ENCODE measurements at regions not wholly inside any gene's neighbourhood (a gene's known extent, or its start where the extent isn't known, plus 50 kb on each side); places are given as distances from the start of the nearest gene placed in this dataset.

DNA sequence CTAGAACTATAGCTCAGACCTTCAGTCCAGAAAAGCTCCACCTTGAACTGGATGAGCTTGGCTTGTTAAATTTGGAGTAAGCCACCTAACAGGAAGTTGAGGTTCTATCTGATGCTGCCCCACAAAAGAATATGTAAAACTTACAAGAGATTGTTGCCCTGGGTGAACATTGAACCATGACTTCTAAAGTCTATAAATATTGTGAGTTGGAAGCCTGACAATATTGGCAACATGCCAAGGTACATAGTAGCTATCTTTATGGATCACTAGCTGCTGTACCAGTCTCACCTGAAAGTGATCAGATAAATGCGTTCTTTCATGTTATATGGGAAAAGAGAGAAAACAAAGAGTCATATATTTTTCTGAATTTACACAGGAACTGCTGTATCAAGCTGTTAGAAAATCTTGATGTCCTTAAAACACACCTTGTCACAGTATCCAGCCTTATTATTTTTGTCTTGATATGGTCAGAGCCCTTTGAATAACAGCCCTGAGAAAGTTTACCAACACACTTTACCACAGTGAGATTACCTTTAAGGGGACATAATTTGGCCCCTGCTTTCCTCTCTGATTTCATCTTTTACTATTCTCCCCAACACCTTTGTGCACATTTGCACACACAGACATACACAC is 92.0 kb downstream of the LSMEM1 start:
- Histone ChIP-seq H3K4me2 (ENCODE audit: low read depth, low read length, poor library complexity, severe bottlenecking) (peak overlapping the region; percentile 57), H3K4me3 (ENCODE audit: low read length, poor library complexity, severe bottlenecking) (peak overlapping the region; percentile 44), H4K20me1 (ENCODE audit: insufficient read depth, low read length, poor library complexity, severe bottlenecking) (no peaks in the 10 kb centered on the region), H3K9me2 (replicated peaks; ENCODE audit: low read depth, low read length) (no peaks in the 10 kb centered on the region), H3K79me2 (ENCODE audit: insufficient read depth, low read length) (no peaks in the 10 kb centered on the region), H3K9ac (ENCODE audit: low read depth, low read length, poor library complexity, severe bottlenecking) (peak overlapping the region; percentile 36), H3F3A (ENCODE audit: low read depth) (0 out of 2 replicates have a peak, but pooled peaks cover 7% of the 10 kb centered on the region), H3K4me1 (ENCODE audit: insufficient read depth, low read length, poor library complexity, severe bottlenecking) (peaks cover 33% of the 10 kb centered on the region), H3K36me3 (ENCODE audit: insufficient read depth, low read length) (no peaks in the 10 kb centered on the region), H3K27me3 (ENCODE audit: insufficient read depth, low read length, poor library complexity, severe bottlenecking) (no peaks in the 10 kb centered on the region), H3K9me3 (ENCODE audit: insufficient read depth, low read depth, low read length) (peaks cover 9% of the 10 kb centered on the region; the same call in 1 of the 2 replicates), H2AFZ (ENCODE audit: low read length) (no peak overlapping the region; the same call in 1 of the 2 replicates)
- TF ChIP-seq EZH2phosphoT487 (IDR thresholded peaks at IDR 0.05; ENCODE audit: borderline replicate concordance): no peak
- TF ChIP-seq, protein P1, sequence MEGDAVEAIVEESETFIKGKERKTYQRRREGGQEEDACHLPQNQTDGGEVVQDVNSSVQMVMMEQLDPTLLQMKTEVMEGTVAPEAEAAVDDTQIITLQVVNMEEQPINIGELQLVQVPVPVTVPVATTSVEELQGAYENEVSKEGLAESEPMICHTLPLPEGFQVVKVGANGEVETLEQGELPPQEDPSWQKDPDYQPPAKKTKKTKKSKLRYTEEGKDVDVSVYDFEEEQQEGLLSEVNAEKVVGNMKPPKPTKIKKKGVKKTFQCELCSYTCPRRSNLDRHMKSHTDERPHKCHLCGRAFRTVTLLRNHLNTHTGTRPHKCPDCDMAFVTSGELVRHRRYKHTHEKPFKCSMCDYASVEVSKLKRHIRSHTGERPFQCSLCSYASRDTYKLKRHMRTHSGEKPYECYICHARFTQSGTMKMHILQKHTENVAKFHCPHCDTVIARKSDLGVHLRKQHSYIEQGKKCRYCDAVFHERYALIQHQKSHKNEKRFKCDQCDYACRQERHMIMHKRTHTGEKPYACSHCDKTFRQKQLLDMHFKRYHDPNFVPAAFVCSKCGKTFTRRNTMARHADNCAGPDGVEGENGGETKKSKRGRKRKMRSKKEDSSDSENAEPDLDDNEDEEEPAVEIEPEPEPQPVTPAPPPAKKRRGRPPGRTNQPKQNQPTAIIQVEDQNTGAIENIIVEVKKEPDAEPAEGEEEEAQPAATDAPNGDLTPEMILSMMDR (conservative IDR thresholded peaks at IDR 0.05; ENCODE audit: low read length): no peak

DNA sequence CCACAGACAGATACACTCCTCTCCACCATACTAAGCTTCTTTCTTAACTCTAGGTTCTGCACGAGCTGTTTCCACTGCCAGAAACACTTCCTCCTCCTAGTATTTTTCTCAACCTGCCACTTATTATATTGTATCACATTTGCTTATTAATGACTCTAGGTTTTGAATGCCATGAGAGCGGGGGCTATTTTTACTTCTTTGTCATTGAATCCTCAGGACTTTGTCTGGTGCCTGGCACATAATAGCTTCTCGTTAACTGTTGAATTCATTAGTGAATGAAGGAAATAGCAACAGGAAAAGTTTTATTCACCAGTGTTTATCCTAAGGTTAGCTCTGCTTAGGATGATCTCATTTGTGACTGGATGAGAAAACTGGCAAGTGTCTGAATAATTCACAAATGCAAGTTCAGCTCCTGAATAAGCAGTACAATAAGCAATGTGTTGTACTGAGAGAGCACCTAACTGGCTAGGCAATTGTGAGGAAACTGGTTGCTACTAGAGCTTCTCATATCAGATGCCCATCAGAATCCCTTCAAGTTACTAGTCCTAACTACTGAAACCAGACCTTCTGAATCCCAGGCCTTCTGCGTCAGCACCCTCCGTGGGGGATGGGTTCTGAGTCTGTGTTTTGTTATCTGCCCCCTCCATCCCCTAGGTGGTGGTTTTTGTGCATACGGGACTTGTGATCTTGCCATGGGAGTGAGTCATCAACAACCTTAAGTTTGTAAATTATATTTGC is 92.7 kb downstream of the LSMEM1 start:
- Histone ChIP-seq H3F3A (ENCODE audit: low read depth) (0 out of 2 replicates have a peak, but pooled peaks cover 7% of the 10 kb centered on the region), H3K4me2 (ENCODE audit: low read depth, low read length, poor library complexity, severe bottlenecking) (peak overlapping the region; percentile 57), H2AFZ (ENCODE audit: low read length) (no peak overlapping the region; the same call in 1 of the 2 replicates), H3K9me2 (replicated peaks; ENCODE audit: low read depth, low read length) (no peaks in the 10 kb centered on the region), H3K79me2 (ENCODE audit: insufficient read depth, low read length) (no peaks in the 10 kb centered on the region), H3K9me3 (ENCODE audit: insufficient read depth, low read depth, low read length) (peaks cover 9% of the 10 kb centered on the region; the same call in 1 of the 2 replicates), H3K9ac (ENCODE audit: low read depth, low read length, poor library complexity, severe bottlenecking) (peak overlapping the region; percentile 36), H3K4me1 (ENCODE audit: insufficient read depth, low read length, poor library complexity, severe bottlenecking) (peaks cover 33% of the 10 kb centered on the region), H3K27me3 (ENCODE audit: insufficient read depth, low read length, poor library complexity, severe bottlenecking) (no peaks in the 10 kb centered on the region), H3K36me3 (ENCODE audit: insufficient read depth, low read length) (no peaks in the 10 kb centered on the region), H4K20me1 (ENCODE audit: insufficient read depth, low read length, poor library complexity, severe bottlenecking) (no peaks in the 10 kb centered on the region), H3K4me3 (ENCODE audit: low read length, poor library complexity, severe bottlenecking) (peak overlapping the region; percentile 44)
- TF ChIP-seq EZH2phosphoT487 (IDR thresholded peaks at IDR 0.05; ENCODE audit: borderline replicate concordance): no peak
- TF ChIP-seq, protein P1 (conservative IDR thresholded peaks at IDR 0.05; ENCODE audit: low read length): no peak

DNA sequence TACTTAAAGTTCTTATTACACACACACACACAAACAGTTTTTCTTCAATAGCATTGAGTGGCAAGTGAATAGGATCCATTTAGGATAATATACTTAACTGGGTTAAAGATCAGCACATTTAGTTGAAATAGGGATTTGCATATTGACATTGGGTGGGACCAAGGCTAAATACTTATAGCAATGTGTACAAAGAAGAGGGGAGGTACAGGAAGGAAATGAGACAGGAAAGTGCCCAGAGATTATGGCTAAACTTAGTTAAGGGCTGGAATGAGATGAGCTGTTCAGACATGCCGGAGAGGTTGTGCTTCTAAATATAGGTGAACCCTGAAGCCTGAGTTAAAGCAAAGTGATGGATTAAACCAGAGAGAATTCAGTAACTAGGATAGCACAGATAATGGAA is 95.1 kb downstream of the LSMEM1 start:
- Histone ChIP-seq H2AFZ (ENCODE audit: low read length) (no peak overlapping the region), H3K9me2 (replicated peaks; ENCODE audit: low read depth, low read length) (no peaks in the 10 kb centered on the region), H3K4me2 (ENCODE audit: low read depth, low read length, poor library complexity, severe bottlenecking) (no peak overlapping the region), H3K79me2 (ENCODE audit: insufficient read depth, low read length) (no peaks in the 10 kb centered on the region), H3K9me3 (ENCODE audit: insufficient read depth, low read depth, low read length) (peaks cover 9% of the 10 kb centered on the region; the same call in 1 of the 2 replicates), H3K27me3 (ENCODE audit: insufficient read depth, low read length, poor library complexity, severe bottlenecking) (no peaks in the 10 kb centered on the region), H3F3A (ENCODE audit: low read depth) (0 out of 2 replicates have a peak, but pooled peaks cover 7% of the 10 kb centered on the region), H3K4me1 (ENCODE audit: insufficient read depth, low read length, poor library complexity, severe bottlenecking) (peaks cover 34% of the 10 kb centered on the region), H3K4me3 (ENCODE audit: low read length, poor library complexity, severe bottlenecking) (no peak overlapping the region), H3K9ac (ENCODE audit: low read depth, low read length, poor library complexity, severe bottlenecking) (no peak overlapping the region), H4K20me1 (ENCODE audit: insufficient read depth, low read length, poor library complexity, severe bottlenecking) (no peaks in the 10 kb centered on the region), H3K36me3 (ENCODE audit: insufficient read depth, low read length) (no peaks in the 10 kb centered on the region)
- TF ChIP-seq, protein P1 (conservative IDR thresholded peaks at IDR 0.05; ENCODE audit: low read length): no peak
- TF ChIP-seq EZH2phosphoT487 (IDR thresholded peaks at IDR 0.05; ENCODE audit: borderline replicate concordance): no peak
